ENCODE measurements at regions not wholly inside any gene's neighbourhood (a gene's known extent, or its start where the extent isn't known, plus 50 kb on each side); places are given as distances from the start of the nearest gene placed in this dataset.

DNA sequence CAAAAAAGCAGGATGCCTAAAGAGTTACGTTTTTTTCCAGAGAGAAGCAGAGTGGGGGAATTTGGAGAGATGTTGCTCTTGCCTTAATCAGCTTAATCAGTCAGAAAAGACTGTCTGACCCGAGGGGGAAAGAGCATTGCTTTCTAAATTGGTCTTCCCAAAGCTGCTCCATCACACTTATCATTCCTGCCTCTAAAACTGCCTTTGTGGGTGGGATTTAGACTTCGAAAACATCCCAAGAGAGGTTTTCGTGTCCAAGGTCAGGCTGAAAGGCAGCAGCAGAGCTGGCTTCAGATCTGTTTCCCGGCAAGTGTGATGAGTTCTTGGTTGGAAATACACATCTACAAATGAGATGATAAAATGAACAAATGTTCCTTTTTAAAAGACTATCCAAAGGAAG, 155.2 kb downstream of the SH2D1A start:
- H4K8ac ChIP-seq (ENCODE audit: extremely low read depth, insufficient read depth, low read length) = no peak overlapping the region
- H3K79me2 ChIP-seq (ENCODE audit: control insufficient read depth in 1 of 2, insufficient read depth in 2 of 2, low read length in 2 of 2) = no peaks in the 10 kb centered on the region
- H2BK15ac ChIP-seq (ENCODE audit: low read length) = no peak overlapping the region
- H3K18ac ChIP-seq (ENCODE audit: extremely low read depth, low read length) = no peak overlapping the region
- H4K20me1 ChIP-seq (replicated peaks in 1 of 2; ENCODE audit: control insufficient read depth in 1 of 2, insufficient read depth in 2 of 2, low read length in 2 of 2) = no peaks in the 10 kb centered on the region
- H2BK12ac ChIP-seq (ENCODE audit: low read depth, low read length) = no peak overlapping the region
- no peak overlapping the region for H3K9ac ChIP-seq (replicated peaks in 1 of 4; ENCODE audit: extremely low read depth in 1 of 4, low read depth in 3 of 4, low read length in 3 of 4)
- no peak overlapping the region for H3K23ac ChIP-seq (ENCODE audit: insufficient read length)
- H2AFZ ChIP-seq (ENCODE audit: low read length) = no peak overlapping the region
- no peak overlapping the region for H4K91ac ChIP-seq (replicated peaks; ENCODE audit: insufficient read length, low read length)
- H3K14ac ChIP-seq (ENCODE audit: insufficient read length) = no peak overlapping the region
- H3K9me3 ChIP-seq (ENCODE audit: insufficient read depth in 2 of 2, low read depth in 1 of 2, low read length in 1 of 2) = no peaks in the 10 kb centered on the region; a peak in 1 of 4 replicates
- 85% methylated on average over 5 of the region's 5 CpGs; no CpG with 5 or more reads in 1 of the 2 experiments for WGBS, 2 experiments (ENCODE audit: extremely low coverage in 1 of 2, insufficient coverage in 1 of 2, insufficient read length in 1 of 2, insufficient replicate concordance in 2 of 2, low coverage in 1 of 2, low lambda C conversion rate in 2 of 2, missing lambda C conversion rate in 1 of 2)
- peaks cover 0 to 4% (median 0%) of the 10 kb centered on the region in 4 experiments; a peak in 1 of 7 replicates for H3K4me1 ChIP-seq (replicated peaks in 1 of 4; ENCODE audit: control insufficient read depth in 3 of 4, insufficient read depth in 4 of 4, low read length in 3 of 4)
- no peak for TF ChIP-seq BACH1 (IDR thresholded peaks at IDR 0.05; ENCODE audit: low read length)
- H4K5ac ChIP-seq (ENCODE audit: insufficient read length, low read depth, low read length) = no peak overlapping the region
- H2AK5ac ChIP-seq (ENCODE audit: low read depth, low read length) = no peak overlapping the region
- H3K27me3 ChIP-seq (replicated peaks in 1 of 4; ENCODE audit: control insufficient read depth in 3 of 4, extremely low read depth in 1 of 4, insufficient read depth in 3 of 4, low read length in 3 of 4) = no peaks in the 10 kb centered on the region
- DNase-seq (ENCODE audit: low read depth in 1 of 2, low spot score in 2 of 2) = no peak
- H3K79me1 ChIP-seq (ENCODE audit: low read depth, low read length) = no peaks in the 10 kb centered on the region
- no peak overlapping the region for H3K27ac ChIP-seq (ENCODE audit: low read depth, low read length)
- no peak overlapping the region for H2BK20ac ChIP-seq (ENCODE audit: low read length)
- CTCF ChIA-PET (ENCODE audit: partially characterized antibody) = no interaction called here
- no peak overlapping the region for H3K4me3 ChIP-seq (ENCODE audit: extremely low read depth in 1 of 4, insufficient read depth in 2 of 4, low read depth in 3 of 4, low read length in 4 of 4)
- no peak overlapping the region for H3K4ac ChIP-seq (replicated peaks; ENCODE audit: insufficient read length, low read depth, low read length)
- no peak overlapping the region for H2BK5ac ChIP-seq (ENCODE audit: low read depth, low read length)
- POLR2A ChIA-PET (ENCODE audit: partially characterized antibody) = no interaction called here
- no peaks in the 10 kb centered on the region for H3K36me3 ChIP-seq (ENCODE audit: control insufficient read depth in 2 of 4, insufficient read depth in 4 of 4, low read length in 3 of 4)
- no peak overlapping the region for H3K56ac ChIP-seq (replicated peaks; ENCODE audit: insufficient read length, low read depth, low read length)
- H2BK120ac ChIP-seq (replicated peaks; ENCODE audit: low read depth, low read length) = no peak overlapping the region
- no peaks in the 10 kb centered on the region for H3K23me2 ChIP-seq (ENCODE audit: low read depth, low read length)
- no peak overlapping the region for H3K4me2 ChIP-seq (ENCODE audit: insufficient read depth in 1 of 2, low read depth in 2 of 2, low read length in 2 of 2)
- FAIRE-seq = peak; percentile 73

All from H1 (cell line).